ENCODE measurements at regions not wholly inside any gene's neighbourhood (a gene's known extent, or its start where the extent isn't known, plus 50 kb on each side); places are given as distances from the start of the nearest gene placed in this dataset.
"Not testable (repeated sequence)": the region's sequence is repeated elsewhere in the genome, so short reads cannot be mapped to it uniquely, and the experiment has no call there.

- no peak for DNase-seq (ENCODE audit: low read depth)
Observed at GRCh38 chr2:66103581-66103980, 331.3 kb upstream of the MEIS1 start.

DNA sequence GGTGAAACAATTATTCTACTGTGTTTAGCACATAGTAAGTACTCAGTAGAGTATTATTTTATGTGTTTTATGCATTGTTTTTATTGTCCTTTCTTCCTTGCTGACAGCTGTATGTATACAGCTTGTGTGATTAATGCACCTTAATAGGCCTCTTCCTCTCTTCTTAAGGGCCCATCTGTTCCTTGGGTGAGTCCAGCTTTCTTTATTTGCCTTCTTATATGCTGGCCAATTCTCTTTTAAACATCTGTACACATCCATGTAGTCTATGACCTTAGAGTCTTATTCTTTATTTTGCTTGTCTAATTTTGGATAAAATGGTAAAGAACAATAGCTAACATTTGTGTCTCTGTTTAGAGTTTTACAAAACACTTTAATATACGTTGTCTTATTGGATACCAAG lies 333.7 kb upstream of the MEIS1 start:
- no peak for DNase-seq (ENCODE audit: low read depth)

- no peak for DNase-seq (ENCODE audit: low read depth)
Observed at GRCh38 chr2:66095820-66096345, 339.0 kb upstream of the MEIS1 start.

DNA sequence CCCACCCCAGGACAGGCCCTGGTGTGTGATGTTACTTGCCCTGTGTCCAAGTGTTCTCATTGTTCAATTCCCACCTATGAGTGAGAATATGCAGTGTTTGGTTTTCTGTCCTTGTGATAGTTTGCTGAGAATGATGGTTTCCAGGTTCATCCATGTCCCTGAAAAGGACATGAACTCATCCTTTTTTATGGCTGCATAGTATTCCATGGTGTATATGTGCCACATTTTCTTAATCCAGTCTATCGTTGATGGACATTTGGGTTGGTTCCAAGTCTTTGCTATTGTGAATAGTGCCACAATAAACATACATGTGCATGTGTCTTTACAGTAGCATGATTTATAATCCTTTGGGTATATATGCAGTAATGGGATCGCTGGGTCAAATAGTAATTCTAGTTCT lies 340.2 kb upstream of the MEIS1 start:
- DNase-seq (ENCODE audit: low read depth): not testable (repeated sequence)

GRCh38 chr2:66093371-66093770 lies 341.6 kb upstream of the MEIS1 start:
- no peak for DNase-seq (ENCODE audit: low read depth)

- no peak for DNase-seq (ENCODE audit: low read depth)
Observed at GRCh38 chr2:66084948-66085590, 349.9 kb upstream of the MEIS1 start.

DNA sequence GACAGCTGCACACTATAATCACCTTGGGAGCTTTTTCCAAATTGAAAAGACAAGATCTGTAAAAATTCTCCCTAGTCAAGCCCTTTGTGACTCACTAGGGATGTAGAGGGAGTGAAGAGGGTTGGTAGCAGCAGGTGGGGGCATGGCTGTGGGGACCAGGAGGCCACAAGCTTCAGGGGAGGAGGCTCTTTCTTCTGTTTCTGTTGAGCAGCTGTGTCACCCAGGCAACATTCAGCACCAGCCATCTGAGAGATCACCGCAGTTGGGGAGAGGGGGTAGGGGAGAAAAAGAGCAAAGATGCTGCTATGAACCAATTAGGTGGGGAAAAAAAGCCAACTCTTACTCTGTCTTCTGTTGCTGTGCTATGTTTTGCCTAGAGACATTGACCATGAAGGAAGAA lies 352.3 kb upstream of the MEIS1 start:
- no peak for DNase-seq (ENCODE audit: low read depth)

DNA sequence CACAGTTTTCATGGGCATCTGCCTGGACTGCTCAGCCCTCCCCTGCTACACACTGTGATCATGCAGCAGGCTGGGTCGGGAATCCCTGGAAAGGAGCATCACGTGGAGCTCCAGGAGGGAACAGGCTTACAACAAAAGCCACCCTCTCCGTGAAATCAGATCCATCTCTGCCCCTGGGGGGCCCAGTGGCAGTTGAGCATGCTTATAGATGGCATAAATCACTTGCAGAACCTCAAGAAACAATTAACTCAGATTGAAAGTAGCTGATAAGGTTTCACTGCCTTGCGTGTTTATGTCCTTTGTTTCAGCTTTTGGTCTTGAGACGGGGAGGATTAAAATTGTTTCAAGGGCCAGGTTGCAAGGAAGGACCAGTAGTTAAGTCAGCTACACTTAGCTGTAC lies 354.8 kb upstream of the MEIS1 start:
- no peak for DNase-seq (ENCODE audit: low read depth)

GRCh38 chr2:66073172-66073571 lies 361.8 kb upstream of the MEIS1 start:
- DNase-seq (ENCODE audit: low read depth): no peak

DNA sequence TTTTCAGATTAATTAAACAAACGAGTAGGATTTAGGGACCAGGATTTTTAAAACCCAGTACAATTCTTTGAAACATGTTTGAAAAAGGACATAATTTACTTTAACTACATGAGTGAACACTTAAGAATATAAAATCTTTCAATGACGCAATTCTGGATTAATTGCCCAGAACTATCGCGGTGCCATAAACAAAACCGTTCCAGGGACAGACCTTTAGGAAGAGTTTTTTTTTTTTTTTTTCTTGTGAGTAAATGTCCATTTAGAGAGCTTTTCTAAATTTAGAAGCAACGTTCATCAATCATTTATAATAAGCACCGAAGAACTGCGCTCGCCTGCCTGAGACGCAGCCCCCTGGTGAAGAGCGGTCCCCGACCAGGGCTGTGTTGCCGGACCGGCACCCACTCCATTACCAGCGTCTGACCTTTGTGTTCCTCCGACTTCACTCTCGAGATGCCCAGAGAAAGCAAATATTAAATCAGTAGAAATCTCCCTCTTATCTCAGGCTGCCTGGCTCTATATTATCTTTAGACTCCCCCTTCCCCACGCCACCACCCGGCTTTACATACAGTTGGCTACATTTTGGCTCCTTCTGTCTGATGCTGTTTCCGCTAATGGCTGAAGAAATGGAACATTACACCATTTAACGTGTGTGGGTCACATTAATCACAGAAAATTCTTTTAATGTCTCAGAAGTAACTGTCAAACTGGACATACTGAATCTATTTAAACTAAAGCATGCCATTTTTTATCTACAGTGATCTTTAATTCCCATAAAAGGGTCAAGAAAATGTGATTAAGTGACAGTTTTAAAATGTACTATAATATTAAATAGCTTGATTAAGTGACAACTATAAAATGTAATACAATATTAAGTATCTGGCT lies 364.0 kb upstream of the MEIS1 start:
- DNase-seq (ENCODE audit: low read depth): no peak

- no peak for DNase-seq (ENCODE audit: low read depth)
Observed at GRCh38 chr2:66069937-66070720, 364.8 kb upstream of the MEIS1 start.

DNA sequence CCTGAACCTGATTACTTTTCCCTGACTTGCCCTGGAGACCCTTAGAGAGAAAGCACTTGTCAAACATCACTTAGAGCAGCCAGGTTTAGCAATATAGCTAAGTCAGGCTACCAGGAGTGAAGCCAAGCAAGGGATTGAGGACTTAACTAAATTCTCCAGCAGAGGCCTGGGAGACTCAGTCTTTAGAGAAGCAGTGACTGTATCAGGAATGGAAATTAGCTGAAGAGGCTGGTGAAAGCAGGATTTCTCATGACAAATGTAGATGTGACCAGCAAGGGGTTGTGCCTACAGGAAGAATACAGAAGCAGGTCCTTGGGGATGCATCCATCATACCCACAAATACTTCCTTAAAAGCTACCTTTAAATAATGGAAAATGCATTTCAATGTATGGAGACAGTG lies 368.9 kb upstream of the MEIS1 start:
- DNase-seq (ENCODE audit: low read depth): no peak

GRCh38 chr2:66059332-66059731 lies 375.6 kb upstream of the MEIS1 start:
- DNase-seq (ENCODE audit: low read depth): no peak

GRCh38 chr2:66058675-66059074 lies 376.2 kb upstream of the MEIS1 start:
- DNase-seq (ENCODE audit: low read depth): no peak

GRCh38 chr2:66057844-66058243 lies 377.1 kb upstream of the MEIS1 start:
- DNase-seq (ENCODE audit: low read depth): no peak

DNA sequence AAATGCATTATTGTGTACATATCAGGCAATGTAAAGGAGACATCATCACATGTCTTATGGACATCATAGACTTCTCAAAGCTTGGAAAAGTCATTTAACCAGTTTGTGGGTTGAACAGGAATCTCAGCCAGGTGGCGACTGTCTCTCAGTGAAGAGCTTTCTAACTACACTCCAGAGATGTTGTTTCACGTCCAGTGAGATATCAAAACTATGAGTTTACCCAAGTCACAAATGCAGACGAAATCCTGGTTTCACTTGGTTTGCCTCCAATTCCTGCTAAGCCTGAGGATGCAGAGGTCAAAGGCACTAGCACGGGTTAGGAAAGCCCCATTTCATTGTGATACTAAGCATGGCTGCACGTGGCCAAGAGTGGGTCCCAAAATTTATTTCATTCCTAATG lies 384.5 kb upstream of the MEIS1 start:
- DNase-seq (ENCODE audit: low read depth): no peak

GRCh38 chr2:66048667-66049066 lies 386.3 kb upstream of the MEIS1 start:
- DNase-seq (ENCODE audit: low read depth): no peak

DNA sequence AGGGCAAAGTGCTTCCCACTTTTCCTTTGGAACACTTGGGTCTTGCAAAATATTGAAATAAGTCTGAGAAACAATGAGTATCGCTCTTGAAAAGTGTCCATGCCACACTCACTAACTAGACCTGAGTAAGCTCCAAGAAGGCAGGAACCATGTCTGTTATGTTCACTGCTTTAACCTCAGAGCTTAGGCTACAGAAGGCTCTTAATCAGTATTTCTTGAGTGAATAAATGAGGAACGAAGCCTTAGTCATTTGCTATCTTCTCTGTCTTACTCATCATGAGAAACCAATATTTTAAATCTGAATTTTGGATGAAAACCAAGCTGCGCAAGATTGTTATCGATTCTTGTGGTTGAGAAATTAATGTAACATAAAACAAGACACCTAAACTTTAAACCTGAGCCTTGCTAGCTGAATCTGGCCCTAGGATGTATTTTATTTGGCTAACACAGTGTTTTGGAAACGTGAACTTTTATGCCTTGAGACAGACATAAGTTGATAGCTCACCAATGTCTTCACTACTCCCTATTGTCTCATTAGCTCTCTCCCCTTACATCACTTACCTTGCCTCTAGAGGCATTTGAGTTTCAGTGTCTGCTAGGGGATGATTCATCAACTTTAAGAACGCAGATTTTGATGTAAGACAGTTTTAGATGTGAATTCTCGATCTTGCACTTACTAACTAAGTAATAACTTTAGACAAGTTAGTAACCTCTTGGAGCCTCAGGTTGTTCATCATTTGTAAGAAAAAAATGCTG lies 392.8 kb upstream of the MEIS1 start:
- no peak for DNase-seq (ENCODE audit: low read depth)

DNA sequence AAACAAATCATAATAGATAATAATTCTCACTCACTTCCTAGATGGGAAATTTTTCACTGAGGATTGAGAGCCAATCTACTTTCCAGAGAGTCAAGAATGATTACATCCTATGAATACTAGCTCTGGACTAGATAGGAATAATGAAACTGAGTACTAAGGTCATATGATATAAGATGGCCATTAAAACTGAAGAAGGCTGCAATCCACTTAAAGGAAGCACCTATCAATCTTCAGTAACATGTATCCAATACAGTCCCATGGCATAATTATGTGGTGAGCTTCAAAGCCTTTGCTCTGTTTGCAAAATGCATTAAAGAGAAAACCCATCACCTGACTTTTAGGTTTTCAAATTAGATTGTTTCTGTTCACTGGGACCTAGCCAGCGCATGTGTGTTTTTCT lies 398.0 kb upstream of the MEIS1 start:
- no peak for DNase-seq (ENCODE audit: low read depth)

GRCh38 chr2:66034467-66034866 lies 400.5 kb upstream of the MEIS1 start:
- DNase-seq (ENCODE audit: low read depth): no peak

DNA sequence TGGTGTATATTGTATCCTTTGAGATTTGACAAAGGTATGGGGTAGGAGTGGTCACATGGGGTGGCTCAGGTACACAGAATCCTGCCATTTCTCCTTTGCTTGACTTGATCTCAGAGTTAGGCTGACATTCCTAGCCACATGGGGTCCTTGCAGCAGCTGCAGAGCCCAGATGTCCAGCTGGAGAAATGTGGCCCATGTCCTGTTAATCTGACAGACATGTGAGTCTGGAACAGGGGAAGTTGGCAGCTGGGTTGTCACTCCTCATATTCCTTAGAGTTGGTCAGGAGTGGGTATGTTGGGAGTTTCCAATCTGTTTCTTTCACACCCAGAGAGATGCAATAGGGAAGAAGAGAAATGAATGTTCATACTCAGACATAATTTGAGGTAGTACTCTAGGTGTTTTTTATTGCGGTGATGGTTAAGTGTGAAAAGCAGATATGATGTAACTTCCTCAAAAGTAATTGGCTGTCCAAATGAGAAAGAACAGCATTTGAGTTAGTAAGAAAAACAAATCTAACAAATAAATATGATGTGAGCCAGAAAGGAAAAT lies 402.6 kb upstream of the MEIS1 start:
- no peak for DNase-seq (ENCODE audit: low read depth)

DNA sequence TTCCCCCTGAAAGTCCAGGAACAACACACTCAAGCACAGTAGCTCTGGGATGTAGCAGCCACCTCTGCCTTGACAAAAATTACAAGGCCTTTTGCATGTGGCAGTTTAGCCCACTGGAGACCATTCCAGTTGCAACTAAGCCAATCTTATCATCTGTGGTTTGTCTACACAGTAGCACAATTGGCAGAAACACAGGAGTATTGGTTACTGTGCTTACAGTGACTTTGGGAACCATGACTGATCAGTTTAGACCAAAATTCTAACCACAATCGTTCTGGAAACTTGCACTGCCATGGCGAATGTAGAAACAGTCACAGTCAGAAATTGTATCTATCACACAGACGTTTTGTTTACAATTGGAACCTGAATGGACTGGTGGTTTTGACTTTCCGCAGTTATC lies 403.7 kb upstream of the MEIS1 start:
- DNase-seq (ENCODE audit: low read depth): no peak

Measured in activated T-cell treated with anti-CD3 and anti-CD28 coated beads for 48 hours (primary cell).